Activated CD4-positive, alpha-beta T cell treated with anti-CD3 and anti-CD28 coated beads, Interleukin-2, amount 10 ng/mL, durations not matched to agents 7 days and 5 days (primary cell): ENCODE measurements at regions not wholly inside any gene's neighbourhood (a gene's known extent, or its start where the extent isn't known, plus 50 kb on each side); places are given as distances from the start of the nearest gene placed in this dataset.
"Not testable (repeated sequence)": the region's sequence is repeated elsewhere in the genome, so short reads cannot be mapped to it uniquely, and the experiment has no call there.

ENCODE experiments used
- CTCF ChIA-PET: fragments of 350-600 bp; sonication (Branson Sonifier 250); formaldehyde crosslinking; loops from one replicate; lab custom pipeline; 2021; ENCODE audit warnings: antibody characterized with exemption; lab: Charles Lee
- POLR2A ChIA-PET: fragments of 350-600 bp; sonication (Branson Sonifier 250); formaldehyde crosslinking; loops from one replicate; lab custom pipeline; 2021; ENCODE audit warnings: antibody characterized with exemption; lab: Charles Lee
- DNase-seq: peaks from one replicate; pipeline ENCODE4 v3.0.0-alpha.2; 2020
- H3K27ac Mint-ChIP-seq: one replicate; pipeline ENCODE4 v1.8.0; 2021; ENCODE audit warnings: mild to moderate bottlenecking, moderate library complexity, mixed read lengths
- H3K27me3 Mint-ChIP-seq: one replicate; pipeline ENCODE4 v1.8.0; 2021; ENCODE audit warnings: mixed read lengths
- H3K36me3 Mint-ChIP-seq: one replicate; pipeline ENCODE4 v1.8.0; 2021; ENCODE audit warnings: low read depth, mixed read lengths
- H3K4me1 Mint-ChIP-seq: one replicate; pipeline ENCODE4 v1.8.0; 2021; ENCODE audit warnings: mixed read lengths
- H3K4me3 Mint-ChIP-seq: one replicate; pipeline ENCODE4 v1.8.0; 2021; ENCODE audit warnings: mild to moderate bottlenecking, moderate library complexity, mixed read lengths
- H3K9me3 Mint-ChIP-seq: one replicate; pipeline ENCODE4 v1.8.0; 2021; ENCODE audit warnings: mixed read lengths

DNA sequence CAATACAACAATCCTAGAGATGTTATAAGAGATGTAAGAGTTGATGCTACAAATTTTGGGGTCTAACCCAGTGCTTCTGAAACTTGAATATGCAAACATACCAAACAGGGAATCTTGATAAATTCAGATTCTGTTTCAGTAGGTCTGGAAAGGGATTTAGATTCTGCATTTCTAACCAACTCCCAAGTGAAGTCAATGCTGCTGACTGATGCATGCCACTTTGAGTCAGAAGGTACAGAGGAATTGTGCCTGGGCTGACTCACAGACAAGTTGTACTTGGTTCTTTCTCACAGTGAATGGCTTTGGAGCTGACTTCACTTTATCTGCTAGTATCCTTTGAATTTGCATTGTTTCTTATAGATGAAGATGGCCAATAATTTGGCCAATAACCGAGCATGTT, 973.9 kb downstream of the PRIM2 start:
- DNase-seq, H3K4me1 Mint-ChIP-seq, H3K27me3 Mint-ChIP-seq, H3K9me3 Mint-ChIP-seq, H3K4me3 Mint-ChIP-seq, H3K27ac Mint-ChIP-seq, H3K36me3 Mint-ChIP-seq, CTCF ChIA-PET, POLR2A ChIA-PET: not testable (repeated sequence)

GRCh38 chr6:58307901-58308300, 990.5 kb downstream of the PRIM2 start:
- H3K4me3 Mint-ChIP-seq, POLR2A ChIA-PET, CTCF ChIA-PET, DNase-seq, H3K36me3 Mint-ChIP-seq, H3K27me3 Mint-ChIP-seq, H3K27ac Mint-ChIP-seq, H3K9me3 Mint-ChIP-seq, H3K4me1 Mint-ChIP-seq: not testable (repeated sequence)

DNA sequence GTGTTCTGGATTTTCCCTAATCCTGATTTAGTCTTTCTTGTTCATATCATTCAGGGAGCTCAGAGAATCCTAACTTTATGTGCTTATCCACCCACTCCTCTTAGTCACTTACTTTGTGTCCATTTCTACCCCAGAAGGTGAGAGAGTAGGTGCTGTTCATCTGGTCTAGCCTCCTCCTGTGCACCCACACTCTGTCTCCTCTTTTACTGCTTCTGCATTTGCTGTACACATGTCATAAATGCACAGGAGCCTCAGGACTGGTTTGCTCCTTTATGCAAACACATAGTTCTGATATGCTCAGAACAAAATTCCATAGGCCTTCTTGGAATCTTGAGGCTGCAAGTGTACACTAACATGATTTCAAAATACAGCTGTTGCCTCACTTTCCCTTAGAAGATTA, 1014.7 kb downstream of the PRIM2 start:
- CTCF ChIA-PET, H3K4me3 Mint-ChIP-seq, POLR2A ChIA-PET, H3K4me1 Mint-ChIP-seq, DNase-seq, H3K27me3 Mint-ChIP-seq, H3K27ac Mint-ChIP-seq, H3K36me3 Mint-ChIP-seq, H3K9me3 Mint-ChIP-seq: not testable (repeated sequence)

- H3K27ac Mint-ChIP-seq, H3K36me3 Mint-ChIP-seq, POLR2A ChIA-PET, H3K27me3 Mint-ChIP-seq, H3K4me1 Mint-ChIP-seq, H3K9me3 Mint-ChIP-seq, CTCF ChIA-PET, H3K4me3 Mint-ChIP-seq, DNase-seq: not testable (repeated sequence)
These were observed 1024.9 kb downstream of the PRIM2 start for GRCh38 chr6:58342287-58342686.

DNA sequence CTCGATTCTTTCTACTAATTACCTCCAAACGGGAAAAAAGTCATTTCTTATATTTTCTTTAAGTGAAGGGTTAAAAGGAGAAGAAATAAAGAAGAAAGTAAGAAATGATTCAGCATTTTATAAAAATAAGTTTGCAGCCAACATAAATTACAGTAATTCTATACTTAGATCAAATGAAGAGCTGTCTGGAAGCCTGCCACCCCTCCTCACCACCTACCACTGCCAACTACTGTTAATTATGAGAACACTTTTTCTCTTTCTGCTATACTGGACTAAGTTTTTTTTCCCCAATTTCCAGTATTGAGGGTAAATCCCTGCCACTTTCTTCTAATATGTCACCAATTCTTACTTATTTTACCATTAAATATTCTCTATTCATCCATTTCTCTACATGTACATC, 1030.1 kb downstream of the PRIM2 start:
- DNase-seq, H3K36me3 Mint-ChIP-seq, H3K9me3 Mint-ChIP-seq, H3K4me1 Mint-ChIP-seq, POLR2A ChIA-PET, H3K4me3 Mint-ChIP-seq, H3K27ac Mint-ChIP-seq, CTCF ChIA-PET, H3K27me3 Mint-ChIP-seq: not testable (repeated sequence)

DNA sequence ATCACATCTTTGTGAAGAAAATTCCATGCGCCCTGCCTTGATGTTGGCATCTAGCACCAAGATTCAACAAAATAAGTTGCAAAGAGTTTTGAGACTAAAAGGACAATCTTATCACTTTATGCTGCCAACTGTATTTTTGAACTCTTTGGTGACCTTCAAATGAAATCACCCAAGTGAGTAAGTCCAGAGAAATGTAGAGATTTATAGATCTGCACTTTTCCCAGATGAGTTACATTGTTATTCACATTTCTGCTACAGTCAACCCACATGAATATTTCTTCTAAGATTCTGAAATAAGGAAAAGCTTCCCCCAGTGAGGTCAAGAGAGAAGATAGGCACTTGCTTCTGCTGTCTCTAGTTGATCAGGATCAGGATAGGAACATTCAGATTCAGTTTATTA, 1034.2 kb downstream of the PRIM2 start:
- H3K4me3 Mint-ChIP-seq, DNase-seq, POLR2A ChIA-PET, H3K27ac Mint-ChIP-seq, H3K36me3 Mint-ChIP-seq, H3K27me3 Mint-ChIP-seq, H3K9me3 Mint-ChIP-seq, CTCF ChIA-PET, H3K4me1 Mint-ChIP-seq: not testable (repeated sequence)

GRCh38 chr6:58358452-58358851, 1041.0 kb downstream of the PRIM2 start:
- H3K4me3 Mint-ChIP-seq, POLR2A ChIA-PET: not testable (repeated sequence)

GRCh38 chr6:58365856-58366255, 1048.4 kb downstream of the PRIM2 start:
- H3K4me3 Mint-ChIP-seq, H3K27me3 Mint-ChIP-seq, CTCF ChIA-PET, POLR2A ChIA-PET, H3K36me3 Mint-ChIP-seq, DNase-seq, H3K4me1 Mint-ChIP-seq, H3K27ac Mint-ChIP-seq: not testable (repeated sequence)
- H3K9me3 Mint-ChIP-seq, result peaks cover 12% of the 10 kb centered on the region

More at GRCh38 chr6:58358452-58358851, 1041.0 kb downstream of the PRIM2 start:
- H3K27me3 Mint-ChIP-seq, H3K9me3 Mint-ChIP-seq, H3K27ac Mint-ChIP-seq, H3K36me3 Mint-ChIP-seq, H3K4me1 Mint-ChIP-seq, CTCF ChIA-PET, DNase-seq: not testable (repeated sequence)

GRCh38 chr6:58406659-58407058, 1089.2 kb downstream of the PRIM2 start:
- H3K27ac Mint-ChIP-seq, CTCF ChIA-PET, H3K4me3 Mint-ChIP-seq, POLR2A ChIA-PET, DNase-seq, H3K27me3 Mint-ChIP-seq, H3K36me3 Mint-ChIP-seq, H3K4me1 Mint-ChIP-seq: not testable (repeated sequence)
- peaks cover 29% of the 10 kb centered on the region for H3K9me3 Mint-ChIP-seq

DNA sequence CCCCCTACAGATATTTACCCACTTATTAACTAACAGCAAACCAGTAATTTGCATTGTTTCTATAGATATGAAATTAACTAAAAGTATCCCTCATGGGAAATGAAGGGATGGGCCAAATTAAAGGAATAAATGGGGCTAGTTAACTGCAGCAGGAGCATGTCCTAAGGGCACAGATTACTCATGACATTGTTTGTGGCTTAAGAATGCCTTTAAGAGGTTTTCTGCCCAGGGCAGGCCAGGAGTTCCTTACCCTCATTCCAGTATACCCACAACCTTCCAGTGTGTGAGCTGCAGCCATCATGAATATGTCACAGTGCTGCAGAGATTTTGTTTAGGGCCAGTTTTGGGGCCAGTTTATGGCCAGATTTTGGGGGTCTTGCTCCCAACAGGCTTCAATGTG, 1101.9 kb downstream of the PRIM2 start:
- ChIA-PET CTCF (no interaction called here), POLR2A (no interaction called here)
- Mint-ChIP-seq H3K4me1 (no peaks in the 10 kb centered on the region), H3K36me3 (no peaks in the 10 kb centered on the region), H3K27me3 (no peaks in the 10 kb centered on the region), H3K4me3 (no peak overlapping the region), H3K9me3 (peaks cover 25% of the 10 kb centered on the region), H3K27ac (no peak overlapping the region)
- DNase-seq, result no peak
